ENCODE measurements at regions not wholly inside any gene's neighbourhood (a gene's known extent, or its start where the extent isn't known, plus 50 kb on each side); places are given as distances from the start of the nearest gene placed in this dataset.
"Not testable (repeated sequence)": the region's sequence is repeated elsewhere in the genome, so short reads cannot be mapped to it uniquely, and the experiment has no call there.

- DNase-seq (ENCODE audit: low read depth, low spot score) (no peak), FAIRE-seq (no peak), ATAC-seq (no peak)
- no peaks in the 10 kb centered on the region for H4K20me1 ChIP-seq (ENCODE audit: control insufficient read depth, insufficient read depth)
- no peak overlapping the region for H3K4me3 ChIP-seq
- ChIA-PET CTCF (no interaction called here), POLR2A (no interaction called here), RAD21 (ENCODE audit: unreplicated experiment) (no interaction called here), SMC1A (ENCODE audit: uncharacterized antibody, unreplicated experiment) (interaction anchor here (0.7 kb wide), 1 partner anchor 1037 kb away, joined by 3 read pairs; no protein-coding TSS in a partner anchor)
- H3K9me3 ChIP-seq (replicated peaks; ENCODE audit: control insufficient read depth, insufficient read depth, low read length) = no peaks in the 10 kb centered on the region
- no peaks in the 10 kb centered on the region for H3K36me3 ChIP-seq (ENCODE audit: control insufficient read depth in 2 of 2, insufficient read depth in 2 of 2, low read length in 1 of 2)
- TF ChIP-seq CTCF (IDR thresholded peaks at IDR 0.05 in 2 of 3, conservative IDR thresholded peaks at IDR 0.05 in 1 of 3; ENCODE audit: control insufficient read depth in 2 of 3, extremely low read depth in 1 of 3, insufficient read depth in 1 of 3, low read depth in 3 of 3, low read length in 3 of 3) = peak in 1 of 3 experiments; percentile 10; a peak in 1 of 6 replicates
- no peak for TF ChIP-seq ATF3 (IDR thresholded peaks at IDR 0.05; ENCODE audit: borderline replicate concordance, extremely low read depth, low read depth, low read length)
- intact Hi-C loops (cut with micrococcal nuclease; ENCODE audit: unreplicated experiment) (no loop called here), in situ Hi-C loops (cut with MboI) (no loop called here)
- H3K4me2 ChIP-seq (ENCODE audit: control insufficient read depth, insufficient read depth) = no peak overlapping the region
- H3K9ac ChIP-seq (ENCODE audit: control insufficient read depth, insufficient read depth, low read length) = no peak overlapping the region
- no peaks in the 10 kb centered on the region for H3K4me1 ChIP-seq (ENCODE audit: control insufficient read depth, insufficient read depth, low read length)
- H3K27ac ChIP-seq (ENCODE audit: control insufficient read depth, insufficient read depth) = no peak overlapping the region
- H3K79me2 ChIP-seq (ENCODE audit: control insufficient read depth, insufficient read depth, low read length) = no peaks in the 10 kb centered on the region
- H3K27me3 ChIP-seq (replicated peaks in 1 of 2; ENCODE audit: control insufficient read depth in 2 of 2, insufficient read depth in 2 of 2, low read length in 1 of 2) = no peaks in the 10 kb centered on the region
- BruUV-seq (replicated peaks) = no TSS peak
- H2AFZ ChIP-seq (ENCODE audit: control insufficient read depth, low read depth, low read length) = no peak overlapping the region
These were observed 317.3 kb downstream of the COL11A1 start for GRCh38 chr1:102790997-102791396.

GRCh38 chr1:102789951-102790350 is 318.4 kb downstream of the COL11A1 start:
- BruUV-seq (replicated peaks); H3K79me2 ChIP-seq (ENCODE audit: control insufficient read depth, insufficient read depth, low read length); FAIRE-seq; H3K27me3 ChIP-seq (replicated peaks in 1 of 2; ENCODE audit: control insufficient read depth in 2 of 2, insufficient read depth in 2 of 2, low read length in 1 of 2); intact Hi-C loops (cut with micrococcal nuclease; ENCODE audit: unreplicated experiment); RAD21 ChIA-PET (ENCODE audit: unreplicated experiment); H3K4me2 ChIP-seq (ENCODE audit: control insufficient read depth, insufficient read depth); H3K27ac ChIP-seq (ENCODE audit: control insufficient read depth, insufficient read depth); ATAC-seq; H3K9ac ChIP-seq (ENCODE audit: control insufficient read depth, insufficient read depth, low read length); H3K4me3 ChIP-seq; DNase-seq (ENCODE audit: low read depth, low spot score); H3K4me1 ChIP-seq (ENCODE audit: control insufficient read depth, insufficient read depth, low read length); H4K20me1 ChIP-seq (ENCODE audit: control insufficient read depth, insufficient read depth); POLR2A ChIA-PET; H2AFZ ChIP-seq (ENCODE audit: control insufficient read depth, low read depth, low read length); in situ Hi-C loops (cut with MboI); H3K36me3 ChIP-seq (ENCODE audit: control insufficient read depth in 2 of 2, insufficient read depth in 2 of 2, low read length in 1 of 2); SMC1A ChIA-PET (ENCODE audit: uncharacterized antibody, unreplicated experiment); H3K9me3 ChIP-seq (replicated peaks; ENCODE audit: control insufficient read depth, insufficient read depth, low read length); CTCF ChIA-PET: not testable (repeated sequence)
- WGBS (ENCODE audit: insufficient coverage, insufficient replicate concordance, low lambda C conversion rate, missing lambda C conversion rate) = 45% methylated on average over 2 of the region's 2 CpGs
